K562 (cell line): ENCODE measurements at regions not wholly inside any gene's neighbourhood (a gene's known extent, or its start where the extent isn't known, plus 50 kb on each side); places are given as distances from the start of the nearest gene placed in this dataset.

Experiments
- ATAC-seq: fragments of 200-7000 bp; cut with Tn5 transposase; 3 replicates; pipeline ENCODE4 v1.9.1; 2020; ENCODE audit warnings: moderate library complexity
- BruUV-seq: library from RNA; stranded (reverse); fragments of 400-500 nt; replicated peaks from 2 replicates; lab custom pipeline; 2021; lab: Mats Ljungman, UMichigan
- CTCF ChIA-PET: fragments of 300-600 bp; formaldehyde crosslinking; extraction: SDS; loops from one replicate; lab custom pipeline; 2021; ENCODE audit warnings: low intra/inter-chr PET ratio; lab: Yijun Ruan, JAX
- POLR2A ChIA-PET: fragments of 300-600, 350-650 bp; sonication (Branson Sonifier 250); formaldehyde crosslinking; extraction: SDS; loops from one replicate; lab custom pipeline; 2021; ENCODE audit warnings: antibody characterized with exemption, inconsistent platforms; lab: Yijun Ruan, JAX
- DNase-seq, 4 experiments: peaks; one replicate each; pipeline versions ENCODE4 v3.0.0 to v3.0.0-alpha.2; 2011 to 2018; ENCODE audit warnings: low spot score in 3 of 4, mixed read lengths in 3 of 4; ENCODE audit errors: extremely low read depth in 1 of 4
- FAIRE-seq: peaks from 2 replicates; lab custom pipeline; 2011; peaks lifted over from hg19 to GRCh38; lab: Jason Lieb, UNC
- H2AFZ ChIP-seq: 2 replicates; pipeline ENCODE4 v1.6.0; 2011; ENCODE audit warnings: low read depth, low read length, control low read depth, inconsistent platforms
- H3K27ac ChIP-seq: fragments of 200-600 bp; 3 replicates; pipeline ENCODE4 v1.8.0; 2011; ENCODE audit warnings: low read depth, mild to moderate bottlenecking, control low read depth, inconsistent platforms, low read length, moderate library complexity, mixed read lengths; ENCODE audit errors: extremely low read depth
- H3K27me3 ChIP-seq, 2 experiments: fragments of 300-600 bp in 1 of 2; 2 replicates in 1 of 2; 3 replicates in 1 of 2; pipeline versions ENCODE4 v1.6.0 to v1.8.0; 2011; ENCODE audit warnings: inconsistent platforms in 2 of 2, low read length in 2 of 2, mild to moderate bottlenecking in 1 of 2, mixed read lengths in 1 of 2, moderate library complexity in 1 of 2; ENCODE audit not compliant: control insufficient read depth in 2 of 2, insufficient read depth in 2 of 2
- H3K36me3 ChIP-seq: fragments of 300-600 bp; 3 replicates; pipeline ENCODE4 v1.8.0; 2011; ENCODE audit warnings: mild to moderate bottlenecking, low read length, inconsistent platforms; ENCODE audit not compliant: control insufficient read depth, insufficient read depth
- H3K4me1 ChIP-seq, 2 experiments: fragments of 200-600 bp in 1 of 2; replicated peaks in 1 of 2; 2 replicates in 1 of 2; 3 replicates in 1 of 2; pipeline versions ENCODE4 v1.5.1 to v1.8.0; 2011; ENCODE audit warnings: inconsistent platforms in 2 of 2, low read length in 2 of 2, mild to moderate bottlenecking in 1 of 2, mixed read lengths in 1 of 2, moderate library complexity in 1 of 2; ENCODE audit not compliant: control insufficient read depth in 2 of 2, insufficient read depth in 2 of 2
- H3K4me2 ChIP-seq: 2 replicates; pipeline ENCODE4 v1.6.1; 2011; ENCODE audit warnings: low read length, control low read depth, inconsistent platforms, mixed read lengths; ENCODE audit not compliant: insufficient read depth
- H3K4me3 ChIP-seq: fragments of 200-600 bp; sonication (generic), shearing (Covaris generic); 2 replicates; pipeline ENCODE4 v1.5.1; 2016; ENCODE audit warnings: control low read depth, inconsistent platforms
- H3K79me2 ChIP-seq: fragments of 200-600 bp; 3 replicates; pipeline ENCODE4 v1.8.0; 2011; ENCODE audit warnings: low read length, inconsistent platforms; ENCODE audit not compliant: control insufficient read depth, insufficient read depth
- H3K9ac ChIP-seq, 2 experiments: 2 replicates each; pipeline versions ENCODE4 v1.6.0 to v1.6.1; 2011; ENCODE audit warnings: low read depth in 2 of 2, low read length in 2 of 2, control low read depth in 1 of 2, inconsistent platforms in 1 of 2, mild to moderate bottlenecking in 1 of 2, mixed read lengths in 1 of 2; ENCODE audit not compliant: insufficient read depth in 1 of 2
- H3K9me1 ChIP-seq: one replicate; pipeline ENCODE4 v1.6.0; 2011; ENCODE audit warnings: inconsistent platforms, mild to moderate bottlenecking, low read length, moderate library complexity; ENCODE audit not compliant: control insufficient read depth, insufficient read depth
- H3K9me3 ChIP-seq: replicated peaks from 2 replicates; pipeline ENCODE4 v1.5.1; 2011; ENCODE audit warnings: low read depth, low read length, inconsistent platforms; ENCODE audit not compliant: control insufficient read depth, insufficient read depth
- H4K20me1 ChIP-seq: replicated peaks from 2 replicates; pipeline ENCODE4 v1.6.1; 2011; ENCODE audit warnings: low read length, inconsistent platforms, mixed read lengths; ENCODE audit not compliant: control insufficient read depth, insufficient read depth
- BMI1 ChIP-seq: fragments of 150-350 bp; IDR thresholded peaks from 2 replicates; pipeline ENCODE4 v1.6.1; 2014; ENCODE audit warnings: low read length
- FOXJ3 ChIP-seq: sonication (generic); formaldehyde crosslinking; IDR thresholded peaks from 2 replicates; pipeline ENCODE4 v1.4.0; 2020; ENCODE audit warnings: mild to moderate bottlenecking, missing genetic modification reagents
- HMG20B ChIP-seq: fragments of 250-450 bp; sonication (Bioruptor Pico); IDR thresholded peaks from 2 replicates; pipeline ENCODE4 v1.5.0; 2021; ENCODE audit warnings: mild to moderate bottlenecking
- MAZ ChIP-seq, 2 experiments: fragments of 450-650 bp in 1 of 2; sonication (generic) in 1 of 2; formaldehyde crosslinking; IDR thresholded peaks in 1 of 2; conservative IDR thresholded peaks in 1 of 2; 2 replicates each; pipeline versions ENCODE4 v1.4.0 to v1.5.0; 2020; ENCODE audit warnings: mild to moderate bottlenecking in 1 of 2, missing genetic modification reagents in 1 of 2
- NEUROD1 ChIP-seq: fragments of 150-350 bp; IDR thresholded peaks from 2 replicates; pipeline ENCODE4 v1.6.1; 2014; ENCODE audit warnings: borderline replicate concordance, low read length, low read depth; ENCODE audit not compliant: partially characterized antibody
- OTX1 ChIP-seq: fragments of 450-650 bp; formaldehyde crosslinking; IDR thresholded peaks from 2 replicates; pipeline ENCODE4 v1.4.0; 2022; ENCODE audit warnings: mild to moderate bottlenecking
- RAD51 ChIP-seq: fragments of 450-650 bp; IDR thresholded peaks from 2 replicates; pipeline ENCODE4 v1.7.1; 2016; ENCODE audit warnings: low read depth, mild to moderate bottlenecking, borderline replicate concordance
- ZNF354B ChIP-seq: fragments of 250-450 bp; sonication (Bioruptor Pico); IDR thresholded peaks from 2 replicates; pipeline ENCODE4 v1.4.0; 2020
- ZNF717 ChIP-seq: fragments of 250-450 bp; sonication (Bioruptor Pico); IDR thresholded peaks from 2 replicates; pipeline ENCODE4 v1.5.0; 2021
- WGBS: fragments of 100-300 bp; shearing (Covaris generic); methylation state at CpG from one replicate; pipeline ENCODE4 v1.1.6; 2016; ENCODE audit warnings: low coverage, mixed read lengths; ENCODE audit not compliant: insufficient coverage; ENCODE audit errors: missing lambda C conversion rate; 5-methylcytosine and 5-hydroxymethylcytosine counted together
- in situ Hi-C: fragments of 300-500 bp; cut with MboI; formaldehyde crosslinking; loops from 4 replicates; pipeline ENCODE4 v1.15.0; 2018; ENCODE audit warnings: inconsistent platforms, mixed read lengths
- intact Hi-C: fragments of 100-400 bp; cut with micrococcal nuclease; formaldehyde crosslinking; loops from 2 replicates; pipeline ENCODE4 v1.14.2; 2022
- TF ChIP-seq, protein P1 (sequence below), 2 experiments: IDR thresholded peaks; 2 replicates each; pipeline ENCODE4 v1.6.1; 2011; ENCODE audit warnings: borderline replicate concordance in 1 of 2, control low read depth in 1 of 2, low read depth in 1 of 2, low read length in 1 of 2, mild to moderate bottlenecking in 1 of 2, mixed read lengths in 1 of 2, moderate library complexity in 1 of 2; ENCODE audit not compliant: insufficient read depth in 1 of 2, insufficient read length in 1 of 2, poor library complexity in 1 of 2, severe bottlenecking in 1 of 2; ENCODE audit errors: extremely low read depth in 1 of 2

- Histone ChIP-seq H2AFZ (no peak overlapping the region), H3K4me3 (no peak overlapping the region), H3K27me3 (no peaks in the 10 kb centered on the region), H3K9me3 (no peaks in the 10 kb centered on the region), H3K9me1 (no peaks in the 10 kb centered on the region), H3K4me1 (peaks cover 0 to 23% of the 10 kb centered on the region in 2 experiments; a peak in 3 of 5 replicates), H3K9ac (no peak overlapping the region), H3K36me3 (no peaks in the 10 kb centered on the region), H3K27ac (no peak overlapping the region), H4K20me1 (no peaks in the 10 kb centered on the region), H3K4me2 (no peak overlapping the region), H3K79me2 (no peaks in the 10 kb centered on the region)
- no TSS peak for BruUV-seq
- TF ChIP-seq NEUROD1: no peak
- TF ChIP-seq HMG20B: no peak
- TF ChIP-seq RAD51: no peak
- TF ChIP-seq BMI1: no peak
- no peak for TF ChIP-seq ZNF717 (CRISPR knock-in tag)
- no peak for TF ChIP-seq MAZ (CRISPR knock-in tag; conservative IDR thresholded peaks at IDR 0.05 in 1 of 2, IDR thresholded peaks at IDR 0.05 in 1 of 2)
- TF ChIP-seq ZNF354B (CRISPR knock-in tag): no peak
- no peak for TF ChIP-seq FOXJ3 (CRISPR knock-in tag)
- TF ChIP-seq, protein P1, sequence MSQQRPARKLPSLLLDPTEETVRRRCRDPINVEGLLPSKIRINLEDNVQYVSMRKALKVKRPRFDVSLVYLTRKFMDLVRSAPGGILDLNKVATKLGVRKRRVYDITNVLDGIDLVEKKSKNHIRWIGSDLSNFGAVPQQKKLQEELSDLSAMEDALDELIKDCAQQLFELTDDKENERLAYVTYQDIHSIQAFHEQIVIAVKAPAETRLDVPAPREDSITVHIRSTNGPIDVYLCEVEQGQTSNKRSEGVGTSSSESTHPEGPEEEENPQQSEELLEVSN (IDR thresholded peaks at IDR 0.05; ENCODE audit: borderline replicate concordance in 1 of 2, extremely low read depth in 1 of 2, insufficient read depth in 1 of 2, insufficient read length in 1 of 2, low read depth in 1 of 2, low read length in 1 of 2, poor library complexity in 1 of 2, severe bottlenecking in 1 of 2): no peak
- TF ChIP-seq OTX1 (CRISPR knock-in tag): no peak
- CTCF ChIA-PET: no interaction called here
- in situ Hi-C loops: no loop called here
- POLR2A ChIA-PET: interaction anchor here (0.8 to 1.7 kb wide), 4 partner anchors 10 to 82 kb away, joined by 3 to 5 read pairs (median 4); no protein-coding TSS in a partner anchor
- ATAC-seq (no peak), DNase-seq (no peak), FAIRE-seq (no peak)
- intact Hi-C loops: no loop called here
- WGBS: 73% methylated on average over 3 of the region's 3 CpGs
Observed at GRCh38 chr1:101116006-101116405, 90.4 kb upstream of the DPH5 start.
